ENCODE measurements at regions not wholly inside any gene's neighbourhood (a gene's known extent, or its start where the extent isn't known, plus 50 kb on each side); places are given as distances from the start of the nearest gene placed in this dataset.
"Not testable (repeated sequence)": the region's sequence is repeated elsewhere in the genome, so short reads cannot be mapped to it uniquely, and the experiment has no call there.

- no peak for DNase-seq
Observed at GRCh38 chr4:31392923-31393322, 672.8 kb downstream of the PCDH7 start.

GRCh38 chr4:31408121-31408520 lies 688.0 kb downstream of the PCDH7 start:
- no peak for DNase-seq

GRCh38 chr4:31411565-31411964 lies 691.4 kb downstream of the PCDH7 start:
- DNase-seq: no peak

- no peak for DNase-seq
Observed at GRCh38 chr4:31415629-31416028, 695.5 kb downstream of the PCDH7 start.

GRCh38 chr4:31416498-31416897 lies 696.3 kb downstream of the PCDH7 start:
- no peak for DNase-seq

GRCh38 chr4:31417040-31417439 lies 696.9 kb downstream of the PCDH7 start:
- no peak for DNase-seq

GRCh38 chr4:31422006-31422405 lies 701.8 kb downstream of the PCDH7 start:
- no peak for DNase-seq

- no peak for DNase-seq
Observed at GRCh38 chr4:31427691-31428090, 707.5 kb downstream of the PCDH7 start.

- no peak for DNase-seq
Observed at GRCh38 chr4:31442236-31442635, 722.1 kb downstream of the PCDH7 start.

GRCh38 chr4:31445526-31445925 lies 725.4 kb downstream of the PCDH7 start:
- no peak for DNase-seq

- no peak for DNase-seq
Observed at GRCh38 chr4:31455612-31456011, 735.4 kb downstream of the PCDH7 start.

- DNase-seq: no peak
Observed at GRCh38 chr4:31458813-31459212, 738.6 kb downstream of the PCDH7 start.

GRCh38 chr4:31461421-31461820 lies 741.3 kb downstream of the PCDH7 start:
- DNase-seq: no peak

GRCh38 chr4:31467781-31468180 lies 747.6 kb downstream of the PCDH7 start:
- DNase-seq: no peak

GRCh38 chr4:31474221-31474620 lies 754.1 kb downstream of the PCDH7 start:
- DNase-seq: no peak

- no peak for DNase-seq
Observed at GRCh38 chr4:31482691-31483090, 762.5 kb downstream of the PCDH7 start.

GRCh38 chr4:31499216-31499615 lies 779.0 kb downstream of the PCDH7 start:
- not testable (repeated sequence) for DNase-seq

- DNase-seq: no peak
Observed at GRCh38 chr4:31516520-31516919, 796.4 kb downstream of the PCDH7 start.

- DNase-seq: no peak
Observed at GRCh38 chr4:31518796-31519250, 798.7 kb downstream of the PCDH7 start.

GRCh38 chr4:31530555-31530954 lies 810.4 kb downstream of the PCDH7 start:
- no peak for DNase-seq

- DNase-seq: no peak
Observed at GRCh38 chr4:31538877-31539276, 818.7 kb downstream of the PCDH7 start.

GRCh38 chr4:31539284-31540069 lies 819.3 kb downstream of the PCDH7 start:
- no peak for DNase-seq

GRCh38 chr4:31545330-31545729 lies 825.2 kb downstream of the PCDH7 start:
- DNase-seq: no peak

GRCh38 chr4:31545755-31546154 lies 825.6 kb downstream of the PCDH7 start:
- no peak for DNase-seq

GRCh38 chr4:31548021-31548420 lies 827.9 kb downstream of the PCDH7 start:
- DNase-seq: no peak

Data from activated CD4-positive, CD25-positive, alpha-beta regulatory T cell (primary cell).